Activated T-cell treated with anti-CD3 and anti-CD28 coated beads, Interleukin-2, amount 50 U/mL, for 24 hours (primary cell): ENCODE measurements at regions not wholly inside any gene's neighbourhood (a gene's known extent, or its start where the extent isn't known, plus 50 kb on each side); places are given as distances from the start of the nearest gene placed in this dataset.

ENCODE experiments used
- DNase-seq: peaks from one replicate; pipeline ENCODE4 v3.0.0-alpha.2; 2020
- H3K27ac Mint-ChIP-seq: 2 replicates; pipeline ENCODE4 v1.8.0; 2020; ENCODE audit warnings: mild to moderate bottlenecking, mixed read lengths
- H3K27me3 Mint-ChIP-seq: 2 replicates; pipeline ENCODE4 v1.8.0; 2020; ENCODE audit warnings: mixed read lengths
- H3K36me3 Mint-ChIP-seq: 2 replicates; pipeline ENCODE4 v1.8.0; 2020; ENCODE audit warnings: low read depth, mixed read lengths
- H3K4me1 Mint-ChIP-seq: 2 replicates; pipeline ENCODE4 v1.8.0; 2020; ENCODE audit warnings: low read depth, mixed read lengths
- H3K4me3 Mint-ChIP-seq: 2 replicates; pipeline ENCODE4 v1.8.0; 2020; ENCODE audit warnings: mild to moderate bottlenecking, moderate library complexity, mixed read lengths
- H3K9me3 Mint-ChIP-seq: 2 replicates; pipeline ENCODE4 v1.8.0; 2020; ENCODE audit warnings: mixed read lengths

DNA sequence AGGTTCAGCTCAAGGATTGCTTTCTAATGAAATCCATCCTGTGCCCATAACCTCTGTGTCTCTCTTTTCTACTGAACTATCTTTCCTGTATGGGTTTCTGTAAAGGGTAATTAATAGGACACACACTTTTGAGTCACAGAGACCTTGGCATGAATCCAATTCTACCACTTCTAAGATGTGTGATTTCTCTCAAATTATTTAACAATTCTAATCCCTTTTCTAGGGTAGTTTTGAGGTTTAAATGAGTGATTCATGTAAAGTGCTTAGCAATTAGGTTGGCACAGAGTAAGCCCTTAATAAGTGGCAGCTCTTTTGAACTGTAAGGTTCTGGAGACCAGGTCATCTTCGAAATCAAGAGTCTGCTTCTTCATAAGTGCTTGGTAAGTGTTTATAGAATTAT lies 202.7 kb downstream of the RASSF9 start:
- Mint-ChIP-seq H3K27ac (no peak overlapping the region), H3K27me3 (no peaks in the 10 kb centered on the region), H3K9me3 (peaks cover 6% of the 10 kb centered on the region), H3K4me3 (no peak overlapping the region), H3K4me1 (no peaks in the 10 kb centered on the region), H3K36me3 (no peaks in the 10 kb centered on the region)
- no peak for DNase-seq

GRCh38 chr12:85639834-85640233 lies 196.4 kb downstream of the RASSF9 start:
- Mint-ChIP-seq H3K27ac (no peak overlapping the region), H3K4me3 (no peak overlapping the region), H3K36me3 (no peaks in the 10 kb centered on the region), H3K4me1 (no peaks in the 10 kb centered on the region), H3K9me3 (peaks cover 2% of the 10 kb centered on the region), H3K27me3 (no peaks in the 10 kb centered on the region)
- no peak for DNase-seq

- Mint-ChIP-seq H3K27ac (no peak overlapping the region), H3K36me3 (no peaks in the 10 kb centered on the region), H3K4me3 (no peak overlapping the region), H3K4me1 (no peaks in the 10 kb centered on the region), H3K27me3 (no peaks in the 10 kb centered on the region), H3K9me3 (peaks cover 2% of the 10 kb centered on the region)
- no peak for DNase-seq
These were observed 194.4 kb downstream of the RASSF9 start for GRCh38 chr12:85641796-85642195.

DNA sequence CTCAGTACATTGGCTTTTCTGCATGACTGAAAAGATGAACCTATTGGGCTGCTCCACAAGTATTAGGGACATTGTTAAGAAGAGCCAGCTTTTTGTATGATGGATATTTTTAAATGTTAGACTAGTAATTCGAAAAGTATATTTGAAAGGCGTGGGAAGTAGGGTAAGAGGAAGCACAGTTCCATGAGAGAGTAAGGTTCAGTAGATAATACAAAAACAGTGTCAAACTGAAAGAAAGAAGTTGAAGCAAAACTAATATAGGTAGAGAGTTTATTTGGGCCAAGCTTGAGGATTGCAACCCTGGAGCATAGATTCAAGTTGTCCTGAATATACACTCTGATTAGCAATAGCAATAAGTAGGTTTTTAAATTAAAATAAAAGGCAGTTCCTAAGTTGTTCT lies 193.9 kb downstream of the RASSF9 start:
- Mint-ChIP-seq H3K9me3 (peaks cover 2% of the 10 kb centered on the region), H3K27ac (no peak overlapping the region), H3K4me1 (no peaks in the 10 kb centered on the region), H3K27me3 (no peaks in the 10 kb centered on the region), H3K4me3 (no peak overlapping the region), H3K36me3 (no peaks in the 10 kb centered on the region)
- no peak for DNase-seq

DNA sequence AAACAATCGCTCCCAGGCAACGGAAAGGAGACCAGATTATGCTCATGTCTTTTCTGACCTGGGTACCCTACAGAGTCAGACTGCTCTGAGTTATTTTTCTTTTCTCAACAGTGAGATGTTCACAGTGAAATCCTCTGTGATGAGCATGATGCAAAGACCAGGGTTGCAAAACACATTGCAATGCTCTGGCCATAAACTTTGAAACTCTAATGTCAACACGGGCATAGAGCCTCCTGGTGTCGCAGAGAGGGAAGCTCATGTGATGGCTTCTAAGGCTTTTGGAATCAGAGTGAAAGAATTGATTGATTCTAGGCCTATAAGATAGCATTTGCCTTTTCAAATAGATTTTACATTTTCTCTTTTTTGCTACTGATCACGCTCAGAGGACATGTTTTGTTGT lies 193.4 kb downstream of the RASSF9 start:
- Mint-ChIP-seq H3K4me1 (no peaks in the 10 kb centered on the region), H3K27me3 (no peaks in the 10 kb centered on the region), H3K27ac (no peak overlapping the region), H3K36me3 (no peaks in the 10 kb centered on the region), H3K9me3 (peaks cover 2% of the 10 kb centered on the region), H3K4me3 (no peak overlapping the region)
- no peak for DNase-seq

DNA sequence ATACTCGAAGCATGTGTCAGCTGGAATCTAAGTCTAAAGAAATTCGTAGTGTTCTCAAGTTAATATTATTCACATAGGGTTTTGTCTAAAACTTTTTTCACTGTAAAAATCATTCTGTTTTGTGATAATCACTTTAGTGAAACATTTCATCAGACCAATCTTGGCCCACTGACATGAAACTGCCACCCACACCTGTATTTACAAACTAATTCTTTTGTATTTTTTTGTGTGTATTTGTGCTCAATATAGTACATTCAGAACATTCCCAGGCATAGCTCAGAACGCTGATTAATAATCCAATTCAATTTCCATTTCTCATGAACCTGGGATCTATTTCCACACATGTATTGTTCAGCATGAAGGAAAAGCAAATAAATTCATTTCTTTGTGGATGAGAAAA lies 191.7 kb downstream of the RASSF9 start:
- Mint-ChIP-seq H3K27ac (no peak overlapping the region), H3K27me3 (no peaks in the 10 kb centered on the region), H3K4me1 (no peaks in the 10 kb centered on the region), H3K9me3 (peaks cover 2% of the 10 kb centered on the region), H3K4me3 (no peak overlapping the region), H3K36me3 (no peaks in the 10 kb centered on the region)
- no peak for DNase-seq

DNA sequence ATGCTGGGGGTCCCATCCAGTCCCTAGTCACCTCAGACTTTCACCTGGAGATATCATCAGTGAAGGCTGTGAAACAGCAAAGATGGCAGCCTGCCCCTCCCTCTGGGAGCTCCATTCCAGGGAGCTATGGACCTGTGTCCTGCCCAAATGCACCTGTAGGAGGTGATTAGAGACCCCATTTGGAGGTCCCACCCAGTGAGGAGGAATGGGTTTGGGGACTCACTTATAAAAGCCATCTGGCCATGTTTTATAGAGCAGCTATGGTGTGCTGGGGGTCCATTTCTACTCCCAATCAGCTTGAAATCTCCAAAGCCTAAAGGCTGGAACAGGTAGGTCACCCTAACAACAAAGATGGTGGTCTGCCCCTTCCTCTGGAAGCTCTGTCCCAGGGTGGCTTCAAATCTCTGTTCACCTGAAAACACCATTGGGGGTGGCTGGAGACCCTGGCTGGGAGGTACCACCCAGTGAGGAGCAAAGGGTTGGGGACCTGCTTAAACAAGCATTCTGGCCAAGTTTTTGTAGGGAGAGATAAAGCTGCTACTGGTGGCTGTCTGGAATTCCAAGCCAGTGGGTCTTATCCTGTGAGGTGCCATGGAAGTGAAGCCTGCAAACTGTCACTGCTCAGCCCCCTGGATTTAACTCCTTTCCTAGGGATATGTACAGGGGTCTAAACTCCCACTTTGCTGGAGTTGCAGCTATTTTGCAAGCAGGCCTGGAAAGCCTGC lies 182.3 kb downstream of the RASSF9 start:
- Mint-ChIP-seq H3K27ac (no peak overlapping the region), H3K36me3 (no peaks in the 10 kb centered on the region), H3K4me1 (no peaks in the 10 kb centered on the region), H3K9me3 (peaks cover 26% of the 10 kb centered on the region), H3K4me3 (no peak overlapping the region), H3K27me3 (no peaks in the 10 kb centered on the region)
- no peak for DNase-seq

DNA sequence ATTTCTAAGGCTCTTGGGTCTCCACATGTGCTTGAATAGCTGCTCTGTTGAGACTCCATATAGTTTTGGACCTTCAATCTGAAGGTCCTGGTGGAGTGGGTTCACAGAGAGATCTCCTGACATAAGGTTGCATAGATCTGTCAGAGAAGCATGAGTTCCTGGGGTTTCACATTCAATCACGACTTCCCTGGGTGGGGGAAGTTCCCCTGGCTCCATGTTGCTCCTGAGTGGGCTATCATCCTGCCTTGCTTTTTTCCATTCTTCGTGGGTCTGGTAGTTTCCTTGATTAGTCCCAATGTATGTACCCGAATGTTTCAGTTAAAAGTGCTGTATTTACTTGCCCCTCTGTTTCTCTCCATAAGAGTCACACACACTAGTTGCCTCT lies 181.8 kb downstream of the RASSF9 start:
- H3K27ac Mint-ChIP-seq: no peak overlapping the region
- H3K4me1 Mint-ChIP-seq: no peaks in the 10 kb centered on the region
- no peaks in the 10 kb centered on the region for H3K27me3 Mint-ChIP-seq
- peaks cover 28% of the 10 kb centered on the region for H3K9me3 Mint-ChIP-seq
- H3K4me3 Mint-ChIP-seq: no peak overlapping the region
- no peaks in the 10 kb centered on the region for H3K36me3 Mint-ChIP-seq
- DNase-seq: no peak

DNA sequence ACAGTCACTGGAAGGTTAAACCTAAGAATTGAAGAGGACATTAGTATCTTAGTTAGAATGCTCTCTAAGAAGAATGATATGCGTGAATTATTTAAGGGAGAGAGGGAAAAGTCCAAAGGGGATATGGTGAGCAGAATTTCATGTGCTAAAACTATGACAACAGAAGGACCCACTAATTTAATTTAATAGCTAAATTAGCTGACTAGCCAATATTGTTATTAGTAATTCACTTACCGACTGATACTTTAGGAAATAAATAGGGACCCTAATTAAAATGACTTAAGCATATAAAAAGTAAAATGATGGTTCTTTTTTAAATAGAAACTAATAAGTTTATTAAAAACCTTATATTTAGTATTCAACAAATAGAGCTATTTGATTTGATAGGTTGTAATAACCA lies 179.6 kb downstream of the RASSF9 start:
- Mint-ChIP-seq H3K36me3 (no peaks in the 10 kb centered on the region), H3K27ac (no peak overlapping the region), H3K9me3 (peaks cover 19% of the 10 kb centered on the region), H3K4me3 (no peak overlapping the region), H3K27me3 (no peaks in the 10 kb centered on the region), H3K4me1 (no peaks in the 10 kb centered on the region)
- DNase-seq: no peak

DNA sequence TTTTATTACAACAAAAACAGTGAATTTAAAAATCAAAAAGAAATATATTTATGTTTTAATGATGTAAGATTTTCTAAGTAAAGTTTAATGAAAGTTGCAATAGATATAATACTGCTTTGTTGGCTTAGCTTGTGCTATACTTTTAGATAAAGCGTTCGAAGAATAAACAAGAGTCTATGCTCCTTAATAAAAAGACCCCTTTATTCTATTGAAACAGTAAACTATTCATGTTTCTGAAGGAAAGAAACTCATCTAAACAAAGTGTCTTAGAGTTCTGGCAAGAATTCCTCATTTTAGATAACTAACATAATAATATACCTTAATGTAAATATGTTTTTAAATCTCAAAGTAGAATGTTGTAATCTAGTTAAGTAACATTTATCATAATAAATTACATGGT lies 179.0 kb downstream of the RASSF9 start:
- Mint-ChIP-seq H3K4me1 (no peaks in the 10 kb centered on the region), H3K4me3 (no peak overlapping the region), H3K36me3 (no peaks in the 10 kb centered on the region), H3K27ac (no peak overlapping the region), H3K9me3 (peaks cover 17% of the 10 kb centered on the region), H3K27me3 (no peaks in the 10 kb centered on the region)
- no peak for DNase-seq

- H3K9me3 Mint-ChIP-seq: peaks cover 12% of the 10 kb centered on the region
- no peak overlapping the region for H3K4me3 Mint-ChIP-seq
- DNase-seq: no peak
- no peaks in the 10 kb centered on the region for H3K27me3 Mint-ChIP-seq
- H3K4me1 Mint-ChIP-seq: no peaks in the 10 kb centered on the region
- no peak overlapping the region for H3K27ac Mint-ChIP-seq
- H3K36me3 Mint-ChIP-seq: no peaks in the 10 kb centered on the region
These were observed 178.2 kb downstream of the RASSF9 start for GRCh38 chr12:85657836-85658630.

DNA sequence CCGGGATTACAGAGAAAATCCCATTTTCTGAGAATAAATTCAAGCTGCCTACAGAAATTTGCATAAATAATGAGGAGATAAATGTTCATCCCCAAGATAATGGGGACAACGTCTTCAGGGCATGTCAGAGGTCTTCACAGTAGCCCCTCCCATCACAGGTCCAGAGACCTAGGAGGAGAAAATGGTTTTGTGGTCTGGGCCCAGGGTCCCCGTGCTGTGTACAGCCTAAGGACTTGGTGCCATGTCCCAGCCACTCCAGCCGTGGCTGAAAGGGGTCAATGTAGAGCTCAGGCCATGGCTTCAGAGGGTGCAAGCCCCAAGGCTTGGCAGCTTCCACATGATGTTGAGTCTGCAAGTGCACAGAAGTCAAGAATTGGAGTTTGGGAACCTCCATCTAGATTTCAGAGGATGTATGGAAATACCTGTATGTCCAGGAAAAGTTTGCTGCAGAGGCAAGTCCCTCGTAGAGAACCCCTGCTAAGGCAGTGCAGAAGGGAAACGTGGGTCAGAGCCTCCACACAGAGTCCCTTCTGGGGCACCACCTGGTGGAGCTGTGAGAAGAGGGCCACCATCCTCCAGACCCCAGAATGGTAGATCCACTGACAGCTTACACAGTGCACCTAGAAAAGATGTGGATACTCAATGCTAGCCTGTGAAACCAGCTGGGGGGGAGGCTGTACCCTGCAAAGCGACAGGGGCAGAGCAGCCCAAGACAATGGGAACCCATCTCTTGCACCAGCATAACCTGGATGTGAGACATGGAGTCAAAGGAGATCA lies 176.3 kb downstream of the RASSF9 start:
- H3K27me3 Mint-ChIP-seq: no peaks in the 10 kb centered on the region
- no peaks in the 10 kb centered on the region for H3K4me1 Mint-ChIP-seq
- DNase-seq: no peak
- no peak overlapping the region for H3K4me3 Mint-ChIP-seq
- no peak overlapping the region for H3K27ac Mint-ChIP-seq
- peaks cover 12% of the 10 kb centered on the region for H3K9me3 Mint-ChIP-seq
- H3K36me3 Mint-ChIP-seq: no peaks in the 10 kb centered on the region

DNA sequence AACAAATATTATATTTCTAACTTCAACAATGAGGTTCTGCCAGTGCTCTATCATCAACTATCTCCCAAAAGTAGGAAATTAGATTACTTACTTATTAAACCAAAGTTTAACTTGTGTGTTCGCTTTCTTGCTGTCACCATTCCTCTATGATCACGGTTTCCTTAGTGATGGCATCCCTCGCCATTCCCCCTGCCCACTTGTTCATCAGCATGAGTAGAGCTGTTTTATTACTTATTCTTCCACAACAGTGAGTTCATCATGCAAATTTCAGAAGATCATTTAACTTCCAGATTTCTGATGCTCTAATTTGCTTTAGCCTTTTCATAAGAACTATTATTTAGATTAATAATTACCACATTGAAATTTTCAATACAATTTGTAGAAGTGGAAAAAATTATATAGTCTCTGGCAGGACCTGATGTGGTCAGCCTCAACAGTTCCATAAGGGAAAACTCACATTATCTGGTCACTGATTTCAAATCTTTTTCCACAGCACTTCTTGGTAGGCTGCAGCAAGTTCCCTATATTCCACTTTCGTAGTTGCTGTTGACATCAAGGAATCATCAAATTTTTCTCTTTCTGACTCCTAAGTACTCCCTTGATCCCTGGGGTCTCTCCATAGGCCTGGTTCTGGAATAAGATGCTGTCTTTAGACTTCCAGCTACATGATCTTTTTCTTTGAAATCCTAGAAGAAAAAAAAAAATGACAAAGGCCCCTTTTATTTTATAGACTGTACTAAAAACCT lies 174.6 kb downstream of the RASSF9 start:
- Mint-ChIP-seq H3K9me3 (peaks cover 12% of the 10 kb centered on the region), H3K4me1 (no peaks in the 10 kb centered on the region), H3K36me3 (no peaks in the 10 kb centered on the region), H3K4me3 (no peak overlapping the region), H3K27me3 (no peaks in the 10 kb centered on the region), H3K27ac (no peak overlapping the region)
- DNase-seq: no peak

GRCh38 chr12:85662207-85662602 lies 174.0 kb downstream of the RASSF9 start:
- DNase-seq: no peak
- H3K36me3 Mint-ChIP-seq: no peaks in the 10 kb centered on the region
- no peak overlapping the region for H3K27ac Mint-ChIP-seq
- no peaks in the 10 kb centered on the region for H3K4me1 Mint-ChIP-seq
- no peaks in the 10 kb centered on the region for H3K27me3 Mint-ChIP-seq
- peaks cover 12% of the 10 kb centered on the region for H3K9me3 Mint-ChIP-seq
- no peak overlapping the region for H3K4me3 Mint-ChIP-seq
